ENCODE measurements at regions not wholly inside any gene's neighbourhood (a gene's known extent, or its start where the extent isn't known, plus 50 kb on each side); places are given as distances from the start of the nearest gene placed in this dataset.

DNA sequence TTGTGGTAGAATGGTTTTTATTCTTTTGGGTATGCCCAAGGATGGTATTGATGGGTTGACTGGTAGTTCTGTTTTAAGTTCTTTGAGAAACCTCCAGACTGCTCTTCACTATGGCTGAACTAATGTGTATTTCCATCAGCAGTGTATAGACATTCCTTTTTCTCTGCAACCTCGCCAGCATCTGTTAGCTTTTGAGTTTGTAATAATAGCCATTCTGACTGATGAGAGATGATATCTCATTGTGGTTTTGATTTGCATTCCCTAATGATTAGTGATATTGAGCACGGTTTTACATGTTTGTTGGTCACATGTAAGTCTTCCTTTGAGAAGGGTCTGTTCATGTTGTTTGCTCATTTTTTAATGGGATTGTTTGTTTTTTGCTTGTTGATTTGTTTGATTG lies 1348.7 kb upstream of the NXPH2 start:
- TF ChIP-seq, protein P1, sequence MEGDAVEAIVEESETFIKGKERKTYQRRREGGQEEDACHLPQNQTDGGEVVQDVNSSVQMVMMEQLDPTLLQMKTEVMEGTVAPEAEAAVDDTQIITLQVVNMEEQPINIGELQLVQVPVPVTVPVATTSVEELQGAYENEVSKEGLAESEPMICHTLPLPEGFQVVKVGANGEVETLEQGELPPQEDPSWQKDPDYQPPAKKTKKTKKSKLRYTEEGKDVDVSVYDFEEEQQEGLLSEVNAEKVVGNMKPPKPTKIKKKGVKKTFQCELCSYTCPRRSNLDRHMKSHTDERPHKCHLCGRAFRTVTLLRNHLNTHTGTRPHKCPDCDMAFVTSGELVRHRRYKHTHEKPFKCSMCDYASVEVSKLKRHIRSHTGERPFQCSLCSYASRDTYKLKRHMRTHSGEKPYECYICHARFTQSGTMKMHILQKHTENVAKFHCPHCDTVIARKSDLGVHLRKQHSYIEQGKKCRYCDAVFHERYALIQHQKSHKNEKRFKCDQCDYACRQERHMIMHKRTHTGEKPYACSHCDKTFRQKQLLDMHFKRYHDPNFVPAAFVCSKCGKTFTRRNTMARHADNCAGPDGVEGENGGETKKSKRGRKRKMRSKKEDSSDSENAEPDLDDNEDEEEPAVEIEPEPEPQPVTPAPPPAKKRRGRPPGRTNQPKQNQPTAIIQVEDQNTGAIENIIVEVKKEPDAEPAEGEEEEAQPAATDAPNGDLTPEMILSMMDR (conservative IDR thresholded peaks at IDR 0.05; ENCODE audit: low read length) = no peak
- TF ChIP-seq EZH2phosphoT487 (IDR thresholded peaks at IDR 0.05; ENCODE audit: borderline replicate concordance) = no peak
